ENCODE measurements at regions not wholly inside any gene's neighbourhood (a gene's known extent, or its start where the extent isn't known, plus 50 kb on each side); places are given as distances from the start of the nearest gene placed in this dataset.

GRCh38 chr13:99071211-99071610 is 93.3 kb upstream of the DOCK9 start:
- no peak for TF ChIP-seq POLR2A (IDR thresholded peaks at IDR 0.05)
- TF ChIP-seq CTCF (IDR thresholded peaks at IDR 0.05) = no peak
